SU-DHL-6 (cell line): ENCODE measurements at regions not wholly inside any gene's neighbourhood (a gene's known extent, or its start where the extent isn't known, plus 50 kb on each side); places are given as distances from the start of the nearest gene placed in this dataset.
"Not testable (repeated sequence)": the region's sequence is repeated elsewhere in the genome, so short reads cannot be mapped to it uniquely, and the experiment has no call there.

ENCODE experiments used
- H2AFZ ChIP-seq: fragments of 200-600 bp; sonication (generic); 2 replicates; pipeline ENCODE4 v1.6.1; 2014; ENCODE audit warnings: low read depth, mild to moderate bottlenecking, moderate library complexity, mixed read lengths, antibody characterized with exemption, low read length; ENCODE audit not compliant: severe bottlenecking
- H3F3A ChIP-seq: fragments of 200-600 bp; shearing (Covaris generic); 2 replicates; pipeline ENCODE4 v1.6.0; 2016; ENCODE audit warnings: antibody characterized with exemption, mild to moderate bottlenecking; ENCODE audit not compliant: insufficient read depth
- H3K27ac ChIP-seq: fragments of 200-600 bp; sonication (generic); 2 replicates; pipeline ENCODE4 v1.5.1; 2016; ENCODE audit warnings: low read depth, mild to moderate bottlenecking, low read length, moderate library complexity, mixed read lengths
- H3K27me3 ChIP-seq: fragments of 200-600 bp; sonication (generic), shearing (Covaris generic); 2 replicates; pipeline ENCODE4 v1.6.0; 2014; ENCODE audit warnings: mild to moderate bottlenecking, low read length
- H3K36me3 ChIP-seq: fragments of 200-600 bp; sonication (generic); 2 replicates; pipeline ENCODE4 v1.6.1; 2014; ENCODE audit warnings: mild to moderate bottlenecking, low read length, mixed read lengths
- H3K4me2 ChIP-seq: fragments of 300-600, 200-600 bp; shearing (Covaris generic), sonication (generic); 2 replicates; pipeline ENCODE4 v1.6.0; 2014; ENCODE audit warnings: low read length, low read depth, mild to moderate bottlenecking; ENCODE audit not compliant: poor library complexity, severe bottlenecking
- H3K4me3 ChIP-seq: fragments of 200-600 bp; sonication (generic); 2 replicates; pipeline ENCODE4 v1.5.1; 2014; ENCODE audit warnings: antibody characterized with exemption, low read length, mild to moderate bottlenecking, mixed read lengths; ENCODE audit not compliant: insufficient read depth, poor library complexity, severe bottlenecking
- H3K79me2 ChIP-seq: fragments of 200-600 bp; sonication (generic); 2 replicates; pipeline ENCODE4 v1.6.1; 2014; ENCODE audit warnings: mild to moderate bottlenecking, low read length, moderate library complexity; ENCODE audit not compliant: insufficient read depth
- H3K9ac ChIP-seq: fragments of 200-600 bp; sonication (generic); 2 replicates; pipeline ENCODE4 v1.7.0; 2014; ENCODE audit warnings: mild to moderate bottlenecking, low read length
- H3K9me2 ChIP-seq: fragments of 200-600 bp; sonication (generic); replicated peaks from 2 replicates; pipeline ENCODE4 v1.6.1; 2014; ENCODE audit warnings: low read length; ENCODE audit not compliant: insufficient read depth
- H3K9me3 ChIP-seq: fragments of 200-600 bp; sonication (generic); 2 replicates; pipeline ENCODE4 v1.6.1; 2014; ENCODE audit warnings: low read length, mixed read lengths; ENCODE audit not compliant: insufficient read depth
- H4K20me1 ChIP-seq: fragments of 200-600 bp; sonication (generic); 2 replicates; pipeline ENCODE4 v1.6.1; 2014; ENCODE audit warnings: low read depth, mild to moderate bottlenecking, antibody characterized with exemption, low read length, moderate library complexity, mixed read lengths
- CTCF ChIP-seq: fragments of 200-600 bp; sonication (generic); IDR thresholded peaks from one replicate; pipeline ENCODE4 v1.5.1; 2017; ENCODE audit warnings: antibody characterized with exemption, mild to moderate bottlenecking, low read length, moderate library complexity; ENCODE audit not compliant: insufficient read depth, poor library complexity, severe bottlenecking
- EZH2phosphoT487 ChIP-seq: fragments of 200-600 bp; sonication (generic), shearing (Covaris generic); conservative IDR thresholded peaks from 2 replicates; pipeline ENCODE4 v1.6.1; 2018; ENCODE audit warnings: mild to moderate bottlenecking, antibody characterized with exemption, low read length, moderate library complexity, mixed read lengths

- Histone ChIP-seq H3K27ac (no peak overlapping the region), H3K36me3 (no peaks in the 10 kb centered on the region), H3K9me3 (no peaks in the 10 kb centered on the region), H3K9me2 (no peaks in the 10 kb centered on the region), H3K79me2 (no peaks in the 10 kb centered on the region), H3K4me3 (no peak overlapping the region), H3K27me3 (no peaks in the 10 kb centered on the region), H4K20me1 (no peaks in the 10 kb centered on the region), H3K4me2 (no peak overlapping the region), H3K9ac (no peak overlapping the region), H3F3A (no peaks in the 10 kb centered on the region), H2AFZ (no peak overlapping the region)
- TF ChIP-seq EZH2phosphoT487, result no peak
- no peak for TF ChIP-seq CTCF
Observed at GRCh38 chr6:82111818-82112217, 135.7 kb downstream of the IBTK start.

GRCh38 chr6:82111114-82111513, 136.4 kb downstream of the IBTK start:
- Histone ChIP-seq H3K27me3 (no peaks in the 10 kb centered on the region), H3K9ac (no peak overlapping the region), H3K9me3 (no peaks in the 10 kb centered on the region), H3K36me3 (no peaks in the 10 kb centered on the region), H3K9me2 (no peaks in the 10 kb centered on the region), H3K27ac (no peak overlapping the region), H3K79me2 (no peaks in the 10 kb centered on the region), H4K20me1 (no peaks in the 10 kb centered on the region), H3F3A (no peaks in the 10 kb centered on the region), H2AFZ (no peak overlapping the region), H3K4me3 (no peak overlapping the region), H3K4me2 (no peak overlapping the region)
- TF ChIP-seq EZH2phosphoT487, result no peak
- no peak for TF ChIP-seq CTCF

DNA sequence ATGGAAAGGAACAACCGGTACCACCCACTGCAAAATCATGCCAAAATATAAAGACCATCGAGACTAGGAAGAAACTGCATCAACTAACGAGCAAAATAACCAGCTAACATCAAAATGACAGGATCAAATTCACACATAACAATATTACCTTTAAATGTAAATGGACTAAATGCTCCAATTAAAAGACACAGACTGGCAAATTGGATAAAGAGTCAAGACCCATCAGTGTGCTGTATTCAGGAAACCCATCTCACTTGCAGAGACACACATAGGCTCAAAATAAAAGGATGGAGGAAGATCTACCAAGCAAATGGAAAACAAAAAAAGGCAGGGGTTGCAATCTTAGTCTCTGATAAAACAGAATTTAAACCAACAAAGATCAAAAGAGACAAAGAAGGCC, 144.4 kb downstream of the IBTK start:
- H3K36me3 ChIP-seq, H3K9ac ChIP-seq, H3F3A ChIP-seq, H3K4me3 ChIP-seq, H3K9me3 ChIP-seq, H3K79me2 ChIP-seq, H3K4me2 ChIP-seq, H2AFZ ChIP-seq, H4K20me1 ChIP-seq, H3K9me2 ChIP-seq, H3K27ac ChIP-seq, H3K27me3 ChIP-seq: not testable (repeated sequence)

DNA sequence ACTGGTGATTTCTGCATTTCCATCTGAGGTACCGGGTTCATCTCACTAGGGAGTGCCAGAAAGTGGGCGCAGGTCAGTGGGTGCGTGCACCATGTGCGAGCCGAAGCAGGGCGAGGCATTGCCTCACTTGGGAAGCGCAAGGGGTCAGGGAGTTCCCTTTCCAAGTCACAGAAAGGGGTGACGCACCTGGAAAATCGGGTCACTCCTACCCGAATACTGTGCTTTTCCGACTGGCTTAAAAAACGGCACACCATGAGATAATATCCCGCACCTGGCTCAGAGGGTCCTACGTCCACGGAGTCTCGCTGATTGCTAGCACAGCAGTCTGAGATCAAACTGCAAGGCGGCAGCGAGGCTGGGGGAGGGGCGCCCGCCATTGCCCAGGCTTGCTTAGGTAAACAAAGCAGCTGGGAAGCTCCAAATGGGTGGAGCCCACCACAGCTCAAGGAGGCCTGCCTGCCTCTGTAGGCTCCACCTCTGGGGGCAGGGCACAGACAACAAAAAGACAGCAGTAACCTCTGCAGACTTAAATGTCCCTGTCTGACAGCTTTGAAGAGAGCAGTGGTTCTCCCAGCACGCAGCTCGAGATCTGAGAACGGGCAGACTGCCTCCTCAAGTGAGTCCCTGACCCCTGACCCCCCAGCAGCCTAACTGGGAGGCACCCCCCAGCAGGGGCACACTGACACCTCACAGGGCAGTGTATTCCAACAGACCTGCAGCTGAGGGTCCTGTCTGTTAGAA, 146.0 kb downstream of the IBTK start:
- H3K27me3 ChIP-seq, H3K79me2 ChIP-seq, H3K9me3 ChIP-seq, H3F3A ChIP-seq, H3K4me3 ChIP-seq, H3K36me3 ChIP-seq, H3K27ac ChIP-seq, H4K20me1 ChIP-seq, H3K9me2 ChIP-seq, H3K4me2 ChIP-seq, H2AFZ ChIP-seq, H3K9ac ChIP-seq: not testable (repeated sequence)

GRCh38 chr6:82100763-82101162, 146.8 kb downstream of the IBTK start:
- not testable (repeated sequence) for H3K4me3 ChIP-seq, H3K36me3 ChIP-seq, H2AFZ ChIP-seq, H3K79me2 ChIP-seq, H3K9me3 ChIP-seq, H3K9ac ChIP-seq, H3K9me2 ChIP-seq, H4K20me1 ChIP-seq, H3K27me3 ChIP-seq, H3K4me2 ChIP-seq, H3K27ac ChIP-seq, H3F3A ChIP-seq
